ENCODE measurements at regions not wholly inside any gene's neighbourhood (a gene's known extent, or its start where the extent isn't known, plus 50 kb on each side); places are given as distances from the start of the nearest gene placed in this dataset.
"Not testable (repeated sequence)": the region's sequence is repeated elsewhere in the genome, so short reads cannot be mapped to it uniquely, and the experiment has no call there.

DNA sequence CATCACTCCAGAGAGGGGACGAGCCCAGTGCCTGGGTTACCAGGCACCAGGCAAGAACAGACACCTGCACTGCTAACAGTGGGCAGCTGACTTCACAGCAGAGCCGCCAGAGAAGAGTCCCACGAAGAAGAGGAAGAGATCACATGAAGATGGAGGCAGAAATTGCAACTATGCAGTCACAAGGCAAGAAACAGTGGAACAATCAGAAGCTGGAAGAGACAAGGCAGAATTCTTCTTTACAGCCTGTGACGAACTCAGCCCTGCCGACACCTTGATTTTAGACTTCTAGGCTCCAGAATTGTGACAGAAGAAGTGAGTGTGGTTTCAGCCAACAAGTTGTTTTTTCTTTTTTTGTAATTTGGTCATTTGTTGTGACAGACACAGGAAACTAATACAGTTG is 59.2 kb downstream of the IL12A start:
- Histone ChIP-seq H3K4me3 (ENCODE audit: insufficient read length, low read depth) (no peak overlapping the region), H3K4me1 (ENCODE audit: insufficient read depth, insufficient read length) (no peaks in the 10 kb centered on the region), H3K9ac (ENCODE audit: insufficient read length, low read depth) (no peak overlapping the region), H3K9me3 (ENCODE audit: insufficient read depth, low read length) (peaks cover under 1% of the 10 kb centered on the region), H3K36me3 (ENCODE audit: insufficient read depth, insufficient read length, low read length) (no peaks in the 10 kb centered on the region), H3K27me3 (ENCODE audit: insufficient read depth, insufficient read length) (no peaks in the 10 kb centered on the region)
- TF ChIP-seq ZNF274 (IDR thresholded peaks at IDR 0.05; ENCODE audit: low read depth, low read length) (no peak), YY1 (IDR thresholded peaks at IDR 0.05; ENCODE audit: insufficient read depth, insufficient read length) (no peak), SUZ12 (IDR thresholded peaks at IDR 0.05; ENCODE audit: extremely low read depth, insufficient read depth, insufficient read length) (no peak)
- no peak for DNase-seq (ENCODE audit: low read depth, low spot score)

GRCh38 chr3:160049038-160049437 is 60.4 kb downstream of the IL12A start:
- H3K9me3 ChIP-seq (ENCODE audit: insufficient read depth, low read length), result no peaks in the 10 kb centered on the region
- no peaks in the 10 kb centered on the region for H3K4me1 ChIP-seq (ENCODE audit: insufficient read depth, insufficient read length)
- no peak overlapping the region for H3K4me3 ChIP-seq (ENCODE audit: insufficient read length, low read depth)
- TF ChIP-seq SUZ12 (IDR thresholded peaks at IDR 0.05; ENCODE audit: extremely low read depth, insufficient read depth, insufficient read length) (no peak), YY1 (IDR thresholded peaks at IDR 0.05; ENCODE audit: insufficient read depth, insufficient read length) (no peak), ZNF274 (IDR thresholded peaks at IDR 0.05; ENCODE audit: low read depth, low read length) (no peak)
- no peak overlapping the region for H3K9ac ChIP-seq (ENCODE audit: insufficient read length, low read depth)
- no peak for DNase-seq (ENCODE audit: low read depth, low spot score)
- no peaks in the 10 kb centered on the region for H3K36me3 ChIP-seq (ENCODE audit: insufficient read depth, insufficient read length, low read length)
- no peaks in the 10 kb centered on the region for H3K27me3 ChIP-seq (ENCODE audit: insufficient read depth, insufficient read length)

GRCh38 chr3:160049565-160049964 is 60.9 kb downstream of the IL12A start:
- H3K36me3 ChIP-seq (ENCODE audit: insufficient read depth, insufficient read length, low read length), result no peaks in the 10 kb centered on the region
- H3K27me3 ChIP-seq (ENCODE audit: insufficient read depth, insufficient read length), result no peaks in the 10 kb centered on the region
- no peaks in the 10 kb centered on the region for H3K4me1 ChIP-seq (ENCODE audit: insufficient read depth, insufficient read length)
- H3K9me3 ChIP-seq (ENCODE audit: insufficient read depth, low read length), result no peaks in the 10 kb centered on the region
- TF ChIP-seq SUZ12 (IDR thresholded peaks at IDR 0.05; ENCODE audit: extremely low read depth, insufficient read depth, insufficient read length) (no peak), ZNF274 (IDR thresholded peaks at IDR 0.05; ENCODE audit: low read depth, low read length) (no peak), YY1 (IDR thresholded peaks at IDR 0.05; ENCODE audit: insufficient read depth, insufficient read length) (no peak)
- no peak overlapping the region for H3K9ac ChIP-seq (ENCODE audit: insufficient read length, low read depth)
- no peak overlapping the region for H3K4me3 ChIP-seq (ENCODE audit: insufficient read length, low read depth)
- no peak for DNase-seq (ENCODE audit: low read depth, low spot score)

- TF ChIP-seq ZNF274 (IDR thresholded peaks at IDR 0.05; ENCODE audit: low read depth, low read length) (no peak), SUZ12 (IDR thresholded peaks at IDR 0.05; ENCODE audit: extremely low read depth, insufficient read depth, insufficient read length) (no peak), YY1 (IDR thresholded peaks at IDR 0.05; ENCODE audit: insufficient read depth, insufficient read length) (no peak)
- no peaks in the 10 kb centered on the region for H3K9me3 ChIP-seq (ENCODE audit: insufficient read depth, low read length)
These were observed 61.4 kb downstream of the IL12A start for GRCh38 chr3:160049988-160050387.

GRCh38 chr3:160052385-160053047 is 63.9 kb downstream of the IL12A start:
- no peaks in the 10 kb centered on the region for H3K36me3 ChIP-seq (ENCODE audit: insufficient read depth, insufficient read length, low read length)
- no peak for DNase-seq (ENCODE audit: low read depth, low spot score)
- H3K27me3 ChIP-seq (ENCODE audit: insufficient read depth, insufficient read length), result no peaks in the 10 kb centered on the region
- H3K9ac ChIP-seq (ENCODE audit: insufficient read length, low read depth), result no peak overlapping the region
- no peaks in the 10 kb centered on the region for H3K9me3 ChIP-seq (ENCODE audit: insufficient read depth, low read length)
- H3K4me1 ChIP-seq (ENCODE audit: insufficient read depth, insufficient read length), result no peaks in the 10 kb centered on the region
- TF ChIP-seq SUZ12 (IDR thresholded peaks at IDR 0.05; ENCODE audit: extremely low read depth, insufficient read depth, insufficient read length), result no peak
- no peak for TF ChIP-seq ZNF274 (IDR thresholded peaks at IDR 0.05; ENCODE audit: low read depth, low read length)
- TF ChIP-seq YY1 (IDR thresholded peaks at IDR 0.05; ENCODE audit: insufficient read depth, insufficient read length), result no peak
- no peak overlapping the region for H3K4me3 ChIP-seq (ENCODE audit: insufficient read length, low read depth)

More at GRCh38 chr3:160049988-160050387, 61.4 kb downstream of the IL12A start:
- Histone ChIP-seq H3K9ac (ENCODE audit: insufficient read length, low read depth) (no peak overlapping the region), H3K4me1 (ENCODE audit: insufficient read depth, insufficient read length) (no peaks in the 10 kb centered on the region), H3K36me3 (ENCODE audit: insufficient read depth, insufficient read length, low read length) (no peaks in the 10 kb centered on the region), H3K4me3 (ENCODE audit: insufficient read length, low read depth) (no peak overlapping the region), H3K27me3 (ENCODE audit: insufficient read depth, insufficient read length) (no peaks in the 10 kb centered on the region)
- no peak for DNase-seq (ENCODE audit: low read depth, low spot score)

- DNase-seq (ENCODE audit: low read depth, low spot score), result no peak
- no peaks in the 10 kb centered on the region for H3K27me3 ChIP-seq (ENCODE audit: insufficient read depth, insufficient read length)
- no peak overlapping the region for H3K9ac ChIP-seq (ENCODE audit: insufficient read length, low read depth)
- TF ChIP-seq ZNF274 (IDR thresholded peaks at IDR 0.05; ENCODE audit: low read depth, low read length) (no peak), YY1 (IDR thresholded peaks at IDR 0.05; ENCODE audit: insufficient read depth, insufficient read length) (no peak), SUZ12 (IDR thresholded peaks at IDR 0.05; ENCODE audit: extremely low read depth, insufficient read depth, insufficient read length) (no peak)
- no peaks in the 10 kb centered on the region for H3K36me3 ChIP-seq (ENCODE audit: insufficient read depth, insufficient read length, low read length)
- no peaks in the 10 kb centered on the region for H3K4me1 ChIP-seq (ENCODE audit: insufficient read depth, insufficient read length)
- no peak overlapping the region for H3K4me3 ChIP-seq (ENCODE audit: insufficient read length, low read depth)
- no peaks in the 10 kb centered on the region for H3K9me3 ChIP-seq (ENCODE audit: insufficient read depth, low read length)
These were observed 64.4 kb downstream of the IL12A start for GRCh38 chr3:160053048-160053391.

- H3K4me3 ChIP-seq (ENCODE audit: insufficient read length, low read depth); H3K9me3 ChIP-seq (ENCODE audit: insufficient read depth, low read length); H3K36me3 ChIP-seq (ENCODE audit: insufficient read depth, insufficient read length, low read length); DNase-seq (ENCODE audit: low read depth, low spot score); H3K27me3 ChIP-seq (ENCODE audit: insufficient read depth, insufficient read length); H3K9ac ChIP-seq (ENCODE audit: insufficient read length, low read depth); H3K4me1 ChIP-seq (ENCODE audit: insufficient read depth, insufficient read length): not testable (repeated sequence)
These were observed 66.2 kb downstream of the IL12A start for GRCh38 chr3:160054862-160055261.

Measured in NT2/D1 (cell line).